OCI-LY3 (cell line): ENCODE measurements at regions not wholly inside any gene's neighbourhood (a gene's known extent, or its start where the extent isn't known, plus 50 kb on each side); places are given as distances from the start of the nearest gene placed in this dataset.

Experiments
- EZH2phosphoT487 ChIP-seq: fragments of 200-600 bp; shearing (Covaris generic); IDR thresholded peaks from 2 replicates; pipeline ENCODE4 v1.6.1; 2018; ENCODE audit warnings: antibody characterized with exemption, mixed run types, low read depth
- TF ChIP-seq, protein P1 (sequence below): fragments of 200-600, 300-600 bp; sonication (generic); IDR thresholded peaks from 2 replicates; pipeline ENCODE4 v1.5.1; 2014; ENCODE audit warnings: antibody characterized with exemption, low read length, low read depth

DNA sequence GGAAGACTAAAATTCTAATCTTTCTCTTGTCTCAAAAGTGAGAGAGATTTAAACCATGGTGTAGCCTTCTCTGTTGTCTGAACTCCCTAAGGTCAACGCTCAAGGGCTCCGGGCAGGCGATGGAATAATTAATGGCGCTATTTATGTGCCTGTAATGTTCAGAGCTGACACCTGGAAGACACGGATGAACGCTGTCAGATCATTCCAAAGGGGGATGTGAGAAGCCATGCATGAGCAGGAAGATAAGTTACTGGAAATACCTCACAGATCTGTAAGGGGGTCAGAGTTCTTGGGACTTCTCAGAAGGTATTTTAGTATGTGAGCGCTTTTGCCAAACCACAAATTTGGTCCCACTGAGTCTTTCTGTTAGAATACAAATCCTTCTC, 73.3 kb upstream of the MTPN start:
- TF ChIP-seq, protein P1, sequence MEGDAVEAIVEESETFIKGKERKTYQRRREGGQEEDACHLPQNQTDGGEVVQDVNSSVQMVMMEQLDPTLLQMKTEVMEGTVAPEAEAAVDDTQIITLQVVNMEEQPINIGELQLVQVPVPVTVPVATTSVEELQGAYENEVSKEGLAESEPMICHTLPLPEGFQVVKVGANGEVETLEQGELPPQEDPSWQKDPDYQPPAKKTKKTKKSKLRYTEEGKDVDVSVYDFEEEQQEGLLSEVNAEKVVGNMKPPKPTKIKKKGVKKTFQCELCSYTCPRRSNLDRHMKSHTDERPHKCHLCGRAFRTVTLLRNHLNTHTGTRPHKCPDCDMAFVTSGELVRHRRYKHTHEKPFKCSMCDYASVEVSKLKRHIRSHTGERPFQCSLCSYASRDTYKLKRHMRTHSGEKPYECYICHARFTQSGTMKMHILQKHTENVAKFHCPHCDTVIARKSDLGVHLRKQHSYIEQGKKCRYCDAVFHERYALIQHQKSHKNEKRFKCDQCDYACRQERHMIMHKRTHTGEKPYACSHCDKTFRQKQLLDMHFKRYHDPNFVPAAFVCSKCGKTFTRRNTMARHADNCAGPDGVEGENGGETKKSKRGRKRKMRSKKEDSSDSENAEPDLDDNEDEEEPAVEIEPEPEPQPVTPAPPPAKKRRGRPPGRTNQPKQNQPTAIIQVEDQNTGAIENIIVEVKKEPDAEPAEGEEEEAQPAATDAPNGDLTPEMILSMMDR: no peak
- TF ChIP-seq EZH2phosphoT487: no peak
